H9 (cell line): ENCODE measurements at regions not wholly inside any gene's neighbourhood (a gene's known extent, or its start where the extent isn't known, plus 50 kb on each side); places are given as distances from the start of the nearest gene placed in this dataset.

Source experiments
- DNase-seq: peaks from one replicate; pipeline ENCODE4 v3.0.0-alpha.2; 2017
- H2AFZ ChIP-seq: one replicate; pipeline ENCODE4 v1.6.1; 2013; ENCODE audit warnings: mild to moderate bottlenecking, low read length, control low read depth, moderate library complexity
- H2AK5ac ChIP-seq: 2 replicates; pipeline ENCODE4 v1.6.1; 2013; ENCODE audit warnings: low read length, control low read depth, mixed read lengths; ENCODE audit not compliant: insufficient read length
- H2BK120ac ChIP-seq: one replicate; pipeline ENCODE4 v1.6.1; 2013; ENCODE audit warnings: low read depth, mild to moderate bottlenecking, low read length, control low read depth, inconsistent platforms; ENCODE audit not compliant: poor library complexity, severe bottlenecking
- H2BK12ac ChIP-seq: 2 replicates; pipeline ENCODE4 v1.6.1; 2013; ENCODE audit warnings: low read length, control low read depth, mixed read lengths, low read depth; ENCODE audit not compliant: insufficient read length
- H2BK15ac ChIP-seq: 2 replicates; pipeline ENCODE4 v1.6.1; 2013; ENCODE audit warnings: low read depth, low read length, control low read depth
- H2BK20ac ChIP-seq: one replicate; pipeline ENCODE4 v1.6.1; 2013; ENCODE audit warnings: low read depth, mild to moderate bottlenecking, low read length, control low read depth, inconsistent platforms; ENCODE audit not compliant: poor library complexity, severe bottlenecking
- H2BK5ac ChIP-seq: 2 replicates; pipeline ENCODE4 v1.6.1; 2013; ENCODE audit warnings: low read length, control low read depth, mixed read lengths; ENCODE audit not compliant: insufficient read length
- H3K14ac ChIP-seq: 2 replicates; pipeline ENCODE4 v1.6.1; 2013; ENCODE audit warnings: low read length, control low read depth; ENCODE audit not compliant: insufficient read depth
- H3K18ac ChIP-seq: 2 replicates; pipeline ENCODE4 v1.6.1; 2013; ENCODE audit warnings: low read depth, mild to moderate bottlenecking, mixed read lengths, low read length, control low read depth; ENCODE audit not compliant: insufficient read length
- H3K23ac ChIP-seq: 2 replicates; pipeline ENCODE4 v1.6.1; 2013; ENCODE audit warnings: low read length, control low read depth, mixed read lengths, low read depth; ENCODE audit not compliant: insufficient read length
- H3K23me2 ChIP-seq: 2 replicates; pipeline ENCODE4 v1.6.1; 2013; ENCODE audit warnings: low read depth, mild to moderate bottlenecking, mixed read lengths, low read length, control low read depth; ENCODE audit not compliant: insufficient read length, poor library complexity, severe bottlenecking
- H3K27ac ChIP-seq: 2 replicates; pipeline ENCODE4 v1.5.1; 2013; ENCODE audit warnings: low read length, control low read depth, mixed read lengths, low read depth; ENCODE audit not compliant: insufficient read length
- H3K27me3 ChIP-seq: 2 replicates; pipeline ENCODE4 v1.6.1; 2013; ENCODE audit warnings: low read length, control low read depth, inconsistent platforms; ENCODE audit not compliant: insufficient read depth
- H3K4ac ChIP-seq: 2 replicates; pipeline ENCODE4 v1.6.1; 2013; ENCODE audit warnings: low read depth, mild to moderate bottlenecking, control low read depth, inconsistent platforms, low read length, moderate library complexity
- H3K4me1 ChIP-seq: 2 replicates; pipeline ENCODE4 v1.6.1; 2013; ENCODE audit warnings: low read length, control low read depth, inconsistent platforms; ENCODE audit not compliant: insufficient read depth
- H3K4me2 ChIP-seq: 2 replicates; pipeline ENCODE4 v1.6.1; 2013; ENCODE audit warnings: low read length, control low read depth, mixed read lengths; ENCODE audit not compliant: insufficient read length, insufficient read depth
- H3K56ac ChIP-seq: 2 replicates; pipeline ENCODE4 v1.6.1; 2013; ENCODE audit warnings: low read depth, mild to moderate bottlenecking, mixed read lengths, low read length, control low read depth; ENCODE audit not compliant: insufficient read length
- H3K79me1 ChIP-seq: 2 replicates; pipeline ENCODE4 v1.6.1; 2013; ENCODE audit warnings: low read depth, mild to moderate bottlenecking, moderate library complexity, low read length, control low read depth, inconsistent platforms; ENCODE audit not compliant: insufficient read depth, poor library complexity, severe bottlenecking
- H3K79me2 ChIP-seq: 2 replicates; pipeline ENCODE4 v1.6.1; 2013; ENCODE audit warnings: low read length, control low read depth, inconsistent platforms; ENCODE audit not compliant: insufficient read depth
- H3K9ac ChIP-seq: 2 replicates; pipeline ENCODE4 v1.6.1; 2013; ENCODE audit warnings: low read length, control low read depth, mixed read lengths; ENCODE audit not compliant: insufficient read length; ENCODE audit errors: extremely low read depth
- H3K9me3 ChIP-seq: one replicate; pipeline ENCODE4 v1.6.1; 2013; ENCODE audit warnings: low read depth, low read length, inconsistent platforms; ENCODE audit not compliant: control insufficient read depth
- H3T11ph ChIP-seq: one replicate; pipeline ENCODE4 v1.6.1; 2013; ENCODE audit warnings: mild to moderate bottlenecking, low read length, control low read depth, inconsistent platforms
- H4K20me1 ChIP-seq: one replicate; pipeline ENCODE4 v1.6.1; 2013; ENCODE audit not compliant: control insufficient read depth, insufficient read length, insufficient read depth
- H4K5ac ChIP-seq: 2 replicates; pipeline ENCODE4 v1.6.1; 2013; ENCODE audit warnings: low read depth, mild to moderate bottlenecking, mixed read lengths, low read length, control low read depth; ENCODE audit not compliant: insufficient read length
- H4K8ac ChIP-seq: replicated peaks from 2 replicates; pipeline ENCODE4 v1.6.1; 2013; ENCODE audit warnings: low read length, control low read depth, mixed read lengths, low read depth; ENCODE audit not compliant: insufficient read length
- H4K91ac ChIP-seq: 2 replicates; pipeline ENCODE4 v1.6.1; 2013; ENCODE audit warnings: low read depth, mild to moderate bottlenecking, moderate library complexity, mixed read lengths, low read length, control low read depth; ENCODE audit not compliant: insufficient read length
- H3K27ac Mint-ChIP-seq, 3 experiments: 2 replicates in 2 of 3; 3 replicates in 1 of 3; pipeline ENCODE4 v1.8.0; 2020 to 2021; ENCODE audit warnings: mixed read lengths in 3 of 3, mild to moderate bottlenecking in 1 of 3, moderate library complexity in 1 of 3
- H3K27me3 Mint-ChIP-seq: 2 replicates; pipeline ENCODE4 v1.8.0; 2021; ENCODE audit warnings: low read depth, mild to moderate bottlenecking, moderate library complexity, mixed read lengths
- H3K36me3 Mint-ChIP-seq, 3 experiments: 2 replicates in 2 of 3; 3 replicates in 1 of 3; pipeline ENCODE4 v1.8.0; 2020 to 2021; ENCODE audit warnings: low read depth in 3 of 3, mixed read lengths in 3 of 3; ENCODE audit not compliant: insufficient read depth in 1 of 3
- H3K4me1 Mint-ChIP-seq, 2 experiments: 2 replicates each; pipeline ENCODE4 v1.8.0; 2020; ENCODE audit warnings: mixed read lengths in 2 of 2
- H3K4me3 Mint-ChIP-seq, 2 experiments: 2 replicates in 1 of 2; 3 replicates in 1 of 2; pipeline ENCODE4 v1.8.0; 2020 to 2021; ENCODE audit warnings: mild to moderate bottlenecking in 2 of 2, mixed read lengths in 2 of 2, moderate library complexity in 1 of 2
- H3K9me3 Mint-ChIP-seq, 2 experiments: 2 replicates in 1 of 2; 3 replicates in 1 of 2; pipeline ENCODE4 v1.8.0; 2020; ENCODE audit warnings: mild to moderate bottlenecking in 2 of 2, mixed read lengths in 2 of 2, moderate library complexity in 1 of 2
- WGBS: extraction: QIAGEN DNeasy Blood & Tissue Kit; methylation state at CpG from one replicate; pipeline ENCODE4 v1.1.7; 2013; ENCODE audit warnings: missing lambda C conversion rate, low lambda C conversion rate, mixed read lengths; ENCODE audit not compliant: insufficient read length; ENCODE audit errors: extremely low coverage; 5-methylcytosine and 5-hydroxymethylcytosine counted together
- TF ChIP-seq, protein P1 (sequence below): fragments of 200-600 bp; sonication (generic); conservative IDR thresholded peaks from 3 replicates; pipeline ENCODE4 v1.8.0; 2021; ENCODE audit warnings: antibody characterized with exemption, mild to moderate bottlenecking

DNA sequence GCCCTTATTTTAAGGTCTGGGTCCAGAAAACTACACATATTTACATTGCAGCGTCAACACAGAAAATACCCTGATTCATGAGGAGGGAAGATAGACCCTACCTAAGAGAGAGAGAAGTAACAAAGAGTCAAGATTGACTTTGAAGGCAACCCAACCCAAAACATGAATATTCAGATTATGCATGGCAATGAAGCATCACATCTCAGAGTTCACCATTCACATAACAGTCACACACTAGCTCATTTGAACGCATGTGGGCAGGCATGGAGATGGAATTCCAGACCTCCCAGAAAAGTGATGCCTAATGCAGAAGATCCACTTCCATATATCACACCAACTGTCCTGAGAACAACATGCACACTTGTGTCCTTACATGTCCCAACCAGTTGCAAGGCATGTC is 190.1 kb upstream of the ITGA1 start:
- Histone ChIP-seq H3K14ac (no peak overlapping the region), H3K4me2 (no peak overlapping the region), H3K9me3 (no peaks in the 10 kb centered on the region), H2BK120ac (no peak overlapping the region), H3K79me2 (no peaks in the 10 kb centered on the region), H2BK5ac (no peak overlapping the region), H3K27ac (no peak overlapping the region), H3K56ac (no peak overlapping the region), H3K27me3 (no peaks in the 10 kb centered on the region), H3K23ac (no peak overlapping the region), H4K8ac (no peak overlapping the region), H3K79me1 (no peaks in the 10 kb centered on the region), H2BK12ac (no peak overlapping the region), H4K5ac (no peak overlapping the region), H3T11ph (no peak overlapping the region), H3K4ac (no peak overlapping the region), H4K20me1 (no peaks in the 10 kb centered on the region), H4K91ac (no peak overlapping the region), H3K18ac (no peak overlapping the region), H2BK20ac (no peak overlapping the region), H3K9ac (no peak overlapping the region), H2BK15ac (no peak overlapping the region), H3K23me2 (no peaks in the 10 kb centered on the region), H3K4me1 (no peaks in the 10 kb centered on the region), H2AK5ac (no peak overlapping the region), H2AFZ (no peak overlapping the region)
- Mint-ChIP-seq H3K27me3 (no peaks in the 10 kb centered on the region), H3K36me3 (peaks cover 0 to 3% (median 0%) of the 10 kb centered on the region in 3 experiments; a peak in 2 of 7 replicates), H3K27ac (no peak overlapping the region), H3K4me3 (no peak overlapping the region), H3K9me3 (no peaks in the 10 kb centered on the region), H3K4me1 (peaks cover 6 to 10% of the 10 kb centered on the region in 2 experiments)
- DNase-seq, result no peak
- TF ChIP-seq, protein P1, sequence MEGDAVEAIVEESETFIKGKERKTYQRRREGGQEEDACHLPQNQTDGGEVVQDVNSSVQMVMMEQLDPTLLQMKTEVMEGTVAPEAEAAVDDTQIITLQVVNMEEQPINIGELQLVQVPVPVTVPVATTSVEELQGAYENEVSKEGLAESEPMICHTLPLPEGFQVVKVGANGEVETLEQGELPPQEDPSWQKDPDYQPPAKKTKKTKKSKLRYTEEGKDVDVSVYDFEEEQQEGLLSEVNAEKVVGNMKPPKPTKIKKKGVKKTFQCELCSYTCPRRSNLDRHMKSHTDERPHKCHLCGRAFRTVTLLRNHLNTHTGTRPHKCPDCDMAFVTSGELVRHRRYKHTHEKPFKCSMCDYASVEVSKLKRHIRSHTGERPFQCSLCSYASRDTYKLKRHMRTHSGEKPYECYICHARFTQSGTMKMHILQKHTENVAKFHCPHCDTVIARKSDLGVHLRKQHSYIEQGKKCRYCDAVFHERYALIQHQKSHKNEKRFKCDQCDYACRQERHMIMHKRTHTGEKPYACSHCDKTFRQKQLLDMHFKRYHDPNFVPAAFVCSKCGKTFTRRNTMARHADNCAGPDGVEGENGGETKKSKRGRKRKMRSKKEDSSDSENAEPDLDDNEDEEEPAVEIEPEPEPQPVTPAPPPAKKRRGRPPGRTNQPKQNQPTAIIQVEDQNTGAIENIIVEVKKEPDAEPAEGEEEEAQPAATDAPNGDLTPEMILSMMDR, result no peak
- no CpG with 5 or more reads among the region's 2 CpGs for WGBS
